Hepatocyte (in vitro differentiated cells): ENCODE measurements at regions not wholly inside any gene's neighbourhood (a gene's known extent, or its start where the extent isn't known, plus 50 kb on each side); places are given as distances from the start of the nearest gene placed in this dataset.

Experiments
- CTCF ChIP-seq: fragments of 200-600 bp; sonication (generic); IDR thresholded peaks from 2 replicates; pipeline ENCODE4 v1.5.1; 2016; ENCODE audit warnings: antibody characterized with exemption, mild to moderate bottlenecking; ENCODE audit not compliant: poor library complexity
- EZH2 ChIP-seq: fragments of 200-600 bp; sonication (generic); IDR thresholded peaks from 2 replicates; pipeline ENCODE4 v1.6.1; 2016; ENCODE audit warnings: antibody characterized with exemption, mild to moderate bottlenecking, borderline replicate concordance
- EZH2phosphoT487 ChIP-seq: fragments of 200-600 bp; sonication (generic); IDR thresholded peaks from one replicate; pipeline ENCODE4 v1.6.1; 2018; ENCODE audit warnings: antibody characterized with exemption, mild to moderate bottlenecking, low read depth, moderate library complexity; ENCODE audit not compliant: unreplicated experiment, severe bottlenecking

GRCh38 chr5:68433526-68433922 is 218.0 kb downstream of the PIK3R1 start:
- TF ChIP-seq CTCF (no peak), EZH2 (no peak), EZH2phosphoT487 (no peak)
